ENCODE measurements at regions not wholly inside any gene's neighbourhood (a gene's known extent, or its start where the extent isn't known, plus 50 kb on each side); places are given as distances from the start of the nearest gene placed in this dataset.
A peak's percentile ranks its signal among the peaks of the same experiment; 100 is the strongest.

DNA sequence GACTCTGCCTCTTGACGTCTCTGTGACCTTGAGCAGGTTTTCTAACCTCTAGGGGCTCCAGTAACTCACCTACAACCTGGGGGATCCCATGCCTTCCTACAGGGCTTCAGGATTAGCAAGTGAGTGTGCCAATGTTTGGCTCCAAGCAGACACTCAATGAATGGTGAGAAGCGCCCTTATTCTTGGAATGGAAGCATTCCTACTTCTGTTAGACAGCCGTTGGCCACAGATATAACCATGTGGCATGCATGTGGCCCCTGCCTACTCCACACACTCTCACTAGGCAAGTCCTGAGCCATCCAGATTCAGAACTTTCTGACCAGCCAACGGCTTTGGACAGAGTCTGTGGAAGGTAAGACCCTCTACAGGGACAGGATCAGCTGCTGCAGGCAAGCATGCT lies 108.9 kb upstream of the LYZL2 start:
- no peaks in the 10 kb centered on the region for H3K9me3 ChIP-seq (ENCODE audit: control insufficient read depth, insufficient read depth, low read depth, low read length)
- H3K27me3 ChIP-seq (ENCODE audit: control insufficient read depth, insufficient read depth, low read length): no peaks in the 10 kb centered on the region
- H3K9ac ChIP-seq (ENCODE audit: insufficient read depth, low read length): no peak overlapping the region
- H3K79me2 ChIP-seq (ENCODE audit: control insufficient read depth, insufficient read depth, low read length): no peaks in the 10 kb centered on the region
- H3K4me3 ChIP-seq (replicated peaks in 1 of 4; ENCODE audit: control extremely low read depth in 1 of 4, insufficient read depth in 1 of 4, low read depth in 3 of 4, low read length in 4 of 4): no peak overlapping the region
- DNase-seq (ENCODE audit: low read depth in 2 of 2): no peak
- H3K4me1 ChIP-seq (ENCODE audit: control insufficient read depth, extremely low read depth, insufficient read depth, low read length): no peaks in the 10 kb centered on the region
- H2AFZ ChIP-seq (ENCODE audit: low read length): no peak overlapping the region
- no peaks in the 10 kb centered on the region for H4K20me1 ChIP-seq (ENCODE audit: control insufficient read depth, extremely low read depth, insufficient read depth, low read length)
- no peak overlapping the region for H3K4me2 ChIP-seq (ENCODE audit: extremely low read depth, insufficient read depth, low read length)
- no peaks in the 10 kb centered on the region for H3K36me3 ChIP-seq (ENCODE audit: control insufficient read depth, insufficient read depth, low read length)
- TF ChIP-seq EZH2 (IDR thresholded peaks at IDR 0.05; ENCODE audit: low read length, missing control alignments): no peak
- no peak for TF ChIP-seq CTCF (conservative IDR thresholded peaks at IDR 0.05 in 1 of 2, IDR thresholded peaks at IDR 0.05 in 1 of 2; ENCODE audit: low read depth in 1 of 2, low read length in 2 of 2)
- no peak overlapping the region for H3K27ac ChIP-seq (ENCODE audit: insufficient read depth, low read length)

GRCh38 chr10:30737931-30738391 lies 108.4 kb upstream of the LYZL2 start:
- DNase-seq (ENCODE audit: low read depth in 2 of 2): no peak

GRCh38 chr10:30736685-30737232 lies 107.2 kb upstream of the LYZL2 start:
- Histone ChIP-seq H3K9me3 (ENCODE audit: control insufficient read depth, insufficient read depth, low read depth, low read length) (no peaks in the 10 kb centered on the region), H3K36me3 (ENCODE audit: control insufficient read depth, insufficient read depth, low read length) (no peaks in the 10 kb centered on the region), H2AFZ (ENCODE audit: low read length) (no peak overlapping the region), H3K4me3 (replicated peaks in 1 of 4; ENCODE audit: control extremely low read depth in 1 of 4, insufficient read depth in 1 of 4, low read depth in 3 of 4, low read length in 4 of 4) (no peak overlapping the region), H3K4me1 (ENCODE audit: control insufficient read depth, extremely low read depth, insufficient read depth, low read length) (no peaks in the 10 kb centered on the region), H3K9ac (ENCODE audit: insufficient read depth, low read length) (no peak overlapping the region), H3K79me2 (ENCODE audit: control insufficient read depth, insufficient read depth, low read length) (no peaks in the 10 kb centered on the region), H3K27me3 (ENCODE audit: control insufficient read depth, insufficient read depth, low read length) (no peaks in the 10 kb centered on the region), H4K20me1 (ENCODE audit: control insufficient read depth, extremely low read depth, insufficient read depth, low read length) (no peaks in the 10 kb centered on the region), H3K27ac (ENCODE audit: insufficient read depth, low read length) (peak overlapping the region; percentile 77), H3K4me2 (ENCODE audit: extremely low read depth, insufficient read depth, low read length) (no peak overlapping the region)
- DNase-seq (ENCODE audit: low read depth in 2 of 2): peak; percentile 100
- no peak for TF ChIP-seq EZH2 (IDR thresholded peaks at IDR 0.05; ENCODE audit: low read length, missing control alignments)
- TF ChIP-seq CTCF (conservative IDR thresholded peaks at IDR 0.05 in 1 of 2, IDR thresholded peaks at IDR 0.05 in 1 of 2; ENCODE audit: low read depth in 1 of 2, low read length in 2 of 2): no peak

More at GRCh38 chr10:30737931-30738391, 108.4 kb upstream of the LYZL2 start:
- no peak overlapping the region for H3K9ac ChIP-seq (ENCODE audit: insufficient read depth, low read length)
- H3K27me3 ChIP-seq (ENCODE audit: control insufficient read depth, insufficient read depth, low read length): no peaks in the 10 kb centered on the region
- H4K20me1 ChIP-seq (ENCODE audit: control insufficient read depth, extremely low read depth, insufficient read depth, low read length): no peaks in the 10 kb centered on the region
- TF ChIP-seq CTCF (conservative IDR thresholded peaks at IDR 0.05 in 1 of 2, IDR thresholded peaks at IDR 0.05 in 1 of 2; ENCODE audit: low read depth in 1 of 2, low read length in 2 of 2) (no peak), EZH2 (IDR thresholded peaks at IDR 0.05; ENCODE audit: low read length, missing control alignments) (no peak)
- H3K27ac ChIP-seq (ENCODE audit: insufficient read depth, low read length): peak overlapping the region; percentile 72
- no peak overlapping the region for H2AFZ ChIP-seq (ENCODE audit: low read length)
- no peaks in the 10 kb centered on the region for H3K36me3 ChIP-seq (ENCODE audit: control insufficient read depth, insufficient read depth, low read length)
- no peaks in the 10 kb centered on the region for H3K9me3 ChIP-seq (ENCODE audit: control insufficient read depth, insufficient read depth, low read depth, low read length)
- H3K4me2 ChIP-seq (ENCODE audit: extremely low read depth, insufficient read depth, low read length): no peak overlapping the region
- no peaks in the 10 kb centered on the region for H3K79me2 ChIP-seq (ENCODE audit: control insufficient read depth, insufficient read depth, low read length)
- H3K4me1 ChIP-seq (ENCODE audit: control insufficient read depth, extremely low read depth, insufficient read depth, low read length): no peaks in the 10 kb centered on the region
- H3K4me3 ChIP-seq (replicated peaks in 1 of 4; ENCODE audit: control extremely low read depth in 1 of 4, insufficient read depth in 1 of 4, low read depth in 3 of 4, low read length in 4 of 4): no peak overlapping the region
